ENCODE measurements at regions not wholly inside any gene's neighbourhood (a gene's known extent, or its start where the extent isn't known, plus 50 kb on each side); places are given as distances from the start of the nearest gene placed in this dataset.

DNA sequence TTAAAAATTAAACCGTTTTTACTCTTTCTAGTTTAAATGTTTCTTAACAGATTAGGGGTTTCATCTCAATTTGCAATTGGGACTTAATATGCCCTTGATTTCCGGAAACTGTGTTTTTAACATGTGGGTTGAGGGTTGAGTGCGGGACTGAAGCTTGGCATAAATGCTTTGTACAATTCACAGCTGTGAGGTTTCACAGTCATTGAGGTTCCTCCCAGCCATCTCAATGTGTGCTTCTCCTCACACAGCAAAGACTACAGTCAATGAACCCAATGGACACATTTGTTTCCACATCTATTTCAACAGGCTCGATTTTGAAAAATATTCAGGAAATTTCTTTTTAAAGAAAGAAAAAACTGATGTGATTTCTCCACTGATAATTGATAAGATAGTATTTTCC, 328.6 kb downstream of the TBC1D4 start:
- no peak for DNase-seq
- TF ChIP-seq, protein P1, sequence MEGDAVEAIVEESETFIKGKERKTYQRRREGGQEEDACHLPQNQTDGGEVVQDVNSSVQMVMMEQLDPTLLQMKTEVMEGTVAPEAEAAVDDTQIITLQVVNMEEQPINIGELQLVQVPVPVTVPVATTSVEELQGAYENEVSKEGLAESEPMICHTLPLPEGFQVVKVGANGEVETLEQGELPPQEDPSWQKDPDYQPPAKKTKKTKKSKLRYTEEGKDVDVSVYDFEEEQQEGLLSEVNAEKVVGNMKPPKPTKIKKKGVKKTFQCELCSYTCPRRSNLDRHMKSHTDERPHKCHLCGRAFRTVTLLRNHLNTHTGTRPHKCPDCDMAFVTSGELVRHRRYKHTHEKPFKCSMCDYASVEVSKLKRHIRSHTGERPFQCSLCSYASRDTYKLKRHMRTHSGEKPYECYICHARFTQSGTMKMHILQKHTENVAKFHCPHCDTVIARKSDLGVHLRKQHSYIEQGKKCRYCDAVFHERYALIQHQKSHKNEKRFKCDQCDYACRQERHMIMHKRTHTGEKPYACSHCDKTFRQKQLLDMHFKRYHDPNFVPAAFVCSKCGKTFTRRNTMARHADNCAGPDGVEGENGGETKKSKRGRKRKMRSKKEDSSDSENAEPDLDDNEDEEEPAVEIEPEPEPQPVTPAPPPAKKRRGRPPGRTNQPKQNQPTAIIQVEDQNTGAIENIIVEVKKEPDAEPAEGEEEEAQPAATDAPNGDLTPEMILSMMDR (IDR thresholded peaks at IDR 0.05): no peak
- H3K27ac ChIP-seq: no peak overlapping the region
- no peaks in the 10 kb centered on the region for H3K4me1 ChIP-seq
- H3K4me3 ChIP-seq: no peak overlapping the region
- no peaks in the 10 kb centered on the region for H3K27me3 ChIP-seq
- no peaks in the 10 kb centered on the region for H3K36me3 ChIP-seq
- no peak overlapping the region for H3K9ac ChIP-seq (ENCODE audit: low read depth in 2 of 2, low read length in 2 of 2)
- intact Hi-C loops (cut with DNase I): no loop called here
- no peaks in the 10 kb centered on the region for H3K9me3 ChIP-seq

DNA sequence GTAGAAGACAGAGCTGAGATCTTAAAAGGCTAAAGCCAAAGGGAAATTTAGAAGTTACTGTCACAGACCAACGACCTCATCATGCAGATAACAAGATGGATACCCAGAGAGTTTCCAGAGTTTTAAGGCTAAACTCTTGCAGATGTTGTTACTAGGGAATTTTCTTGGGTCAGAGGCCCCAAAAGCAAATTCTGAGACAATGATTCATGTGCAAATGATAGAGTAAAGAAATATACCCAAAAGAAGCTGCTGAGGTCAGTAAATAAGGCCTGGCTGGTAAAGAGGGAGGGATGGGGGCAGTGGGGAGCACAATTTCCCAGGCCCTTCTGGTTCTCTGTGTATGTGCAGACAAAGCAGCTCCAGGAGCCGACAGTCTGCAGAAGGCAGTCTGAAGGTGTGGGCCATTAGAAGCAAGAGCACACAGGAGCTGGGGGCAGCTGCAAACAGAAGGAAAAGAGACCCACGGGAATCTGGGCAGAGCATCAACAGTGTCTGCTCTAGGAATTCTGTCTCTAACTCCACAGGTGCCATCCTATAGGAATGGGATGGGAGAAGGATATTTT, 330.8 kb downstream of the TBC1D4 start:
- no peaks in the 10 kb centered on the region for H3K27me3 ChIP-seq
- intact Hi-C loops (cut with DNase I): no loop called here
- DNase-seq: no peak
- H3K4me1 ChIP-seq: no peaks in the 10 kb centered on the region
- no peak overlapping the region for H3K4me3 ChIP-seq
- no peaks in the 10 kb centered on the region for H3K9me3 ChIP-seq
- TF ChIP-seq, protein P1 (IDR thresholded peaks at IDR 0.05): no peak
- H3K36me3 ChIP-seq: no peaks in the 10 kb centered on the region
- H3K9ac ChIP-seq (ENCODE audit: low read depth in 2 of 2, low read length in 2 of 2): no peak overlapping the region
- no peak overlapping the region for H3K27ac ChIP-seq

DNA sequence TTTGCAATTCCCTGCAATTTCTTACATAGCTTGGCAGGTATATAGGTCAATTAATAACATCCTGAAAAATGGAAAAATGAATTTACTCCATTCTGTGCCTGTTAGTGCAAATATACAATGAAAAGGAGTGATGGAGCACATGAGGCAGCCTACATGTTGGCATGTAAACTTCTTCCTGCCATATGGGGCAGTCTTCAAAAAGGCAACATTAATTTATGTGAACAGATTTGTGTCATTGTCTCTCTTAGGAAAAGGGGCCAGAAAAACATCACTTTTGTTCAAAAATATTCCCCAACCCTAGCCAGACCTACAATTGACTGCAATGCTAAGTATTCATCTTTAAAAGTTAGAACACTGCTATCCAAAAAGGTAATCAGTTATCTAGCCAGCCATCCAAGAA, 332.2 kb downstream of the TBC1D4 start:
- DNase-seq: no peak
- H3K36me3 ChIP-seq: no peaks in the 10 kb centered on the region
- no peak overlapping the region for H3K27ac ChIP-seq
- no peaks in the 10 kb centered on the region for H3K9me3 ChIP-seq
- intact Hi-C loops (cut with DNase I): no loop called here
- H3K27me3 ChIP-seq: no peaks in the 10 kb centered on the region
- no peak overlapping the region for H3K9ac ChIP-seq (ENCODE audit: low read depth in 2 of 2, low read length in 2 of 2)
- no peaks in the 10 kb centered on the region for H3K4me1 ChIP-seq
- TF ChIP-seq, protein P1 (IDR thresholded peaks at IDR 0.05): no peak
- H3K4me3 ChIP-seq: no peak overlapping the region

DNA sequence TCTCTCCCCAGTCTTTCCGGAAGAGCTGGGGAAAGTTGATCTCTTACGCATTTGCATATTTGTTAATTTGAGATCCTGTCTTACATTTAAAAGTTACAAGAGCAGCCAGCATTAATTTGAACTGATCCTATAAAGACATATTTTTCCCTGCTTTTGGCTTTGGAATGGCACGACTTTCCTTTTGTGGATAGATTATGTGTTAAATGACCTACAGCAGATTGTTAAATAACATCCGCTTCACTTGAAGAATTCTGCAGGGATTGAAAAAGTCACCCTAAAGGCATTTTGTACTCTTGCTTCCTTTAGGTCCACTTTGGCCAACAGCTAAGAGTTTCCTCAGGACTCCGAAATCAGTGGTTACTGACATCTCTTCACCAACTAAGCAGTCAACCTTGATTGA, 334.0 kb downstream of the TBC1D4 start:
- TF ChIP-seq, protein P1 (IDR thresholded peaks at IDR 0.05): no peak
- H3K27ac ChIP-seq: no peak overlapping the region

DNA sequence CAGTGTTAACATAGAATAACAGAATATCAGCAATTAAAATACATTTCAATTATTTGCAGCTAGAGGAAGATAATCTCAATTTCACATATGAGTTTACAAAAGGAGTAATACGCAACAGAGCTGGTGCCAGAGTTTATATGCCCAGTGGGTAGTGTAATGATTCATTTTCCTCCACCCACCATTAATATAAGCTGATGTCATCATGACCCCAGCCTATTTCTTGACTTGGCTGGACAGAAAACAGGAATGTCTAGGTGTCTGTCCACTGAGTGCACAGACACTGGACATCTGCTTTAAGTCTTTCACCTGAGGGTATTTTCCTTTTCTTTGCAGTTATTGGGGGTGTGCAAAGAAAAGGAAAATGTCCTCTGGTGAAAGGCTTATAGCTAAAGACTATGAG, 335.5 kb downstream of the TBC1D4 start:
- Histone ChIP-seq H3K9me3 (no peaks in the 10 kb centered on the region), H3K4me3 (no peak overlapping the region), H3K9ac (ENCODE audit: low read depth in 2 of 2, low read length in 2 of 2) (no peak overlapping the region), H3K36me3 (no peaks in the 10 kb centered on the region), H3K4me1 (no peaks in the 10 kb centered on the region), H3K27me3 (no peaks in the 10 kb centered on the region), H3K27ac (no peak overlapping the region)
- DNase-seq: no peak
- intact Hi-C loops (cut with DNase I): no loop called here
- TF ChIP-seq, protein P1 (IDR thresholded peaks at IDR 0.05): no peak

More for the DNA sequence above, 334.0 kb downstream of the TBC1D4 start:
- Histone ChIP-seq H3K9me3 (no peaks in the 10 kb centered on the region), H3K36me3 (no peaks in the 10 kb centered on the region), H3K4me1 (no peaks in the 10 kb centered on the region), H3K27me3 (no peaks in the 10 kb centered on the region), H3K4me3 (no peak overlapping the region), H3K9ac (ENCODE audit: low read depth in 2 of 2, low read length in 2 of 2) (no peak overlapping the region)
- intact Hi-C loops (cut with DNase I): no loop called here
- no peak for DNase-seq

Measured in colonic mucosa (tissue), 4 donors.